GM12878 (cell line): ENCODE measurements at regions not wholly inside any gene's neighbourhood (a gene's known extent, or its start where the extent isn't known, plus 50 kb on each side); places are given as distances from the start of the nearest gene placed in this dataset.

Source experiments
- CREM ChIP-seq: IDR thresholded peaks from 2 replicates; pipeline ENCODE4 v1.6.1; 2014; ENCODE audit warnings: antibody characterized with exemption, low read depth
- E4F1 ChIP-seq: fragments of 450-650 bp; IDR thresholded peaks from 2 replicates; pipeline ENCODE4 v1.6.1; 2018; ENCODE audit warnings: borderline replicate concordance, mild to moderate bottlenecking; ENCODE audit not compliant: partially characterized antibody
- MTA3 ChIP-seq: IDR thresholded peaks from 2 replicates; pipeline ENCODE4 v1.6.1; 2012; ENCODE audit warnings: low read length, inconsistent platforms, borderline replicate concordance
- RAD51 ChIP-seq: fragments of 450-650 bp; IDR thresholded peaks from 2 replicates; pipeline ENCODE4 v1.6.1; 2016; ENCODE audit warnings: moderate library complexity, mild to moderate bottlenecking, inconsistent platforms
- REST ChIP-seq: IDR thresholded peaks from 2 replicates; pipeline ENCODE4 v1.6.1; 2012; ENCODE audit warnings: mild to moderate bottlenecking, low read depth, low read length
- SMAD5 ChIP-seq: IDR thresholded peaks from 2 replicates; pipeline ENCODE4 v1.6.1; 2016; ENCODE audit warnings: antibody characterized with exemption, low read depth
- USF1 ChIP-seq: IDR thresholded peaks from 2 replicates; pipeline ENCODE4 v1.6.1; 2011; ENCODE audit warnings: borderline replicate concordance, low read depth, mild to moderate bottlenecking, moderate library complexity, mixed read lengths, low read length; ENCODE audit not compliant: insufficient read depth; ENCODE audit errors: extremely low read length
- ZZZ3 ChIP-seq: IDR thresholded peaks from 2 replicates; pipeline ENCODE4 v1.6.1; 2011; ENCODE audit warnings: low read depth; ENCODE audit not compliant: control insufficient read depth, insufficient read length

GRCh38 chr20:61104232-61104631, 147.8 kb upstream of the CDH4 start (continued):
- no peak for TF ChIP-seq USF1
- TF ChIP-seq REST = no peak
- TF ChIP-seq CREM = no peak
- no peak for TF ChIP-seq RAD51
- no peak for TF ChIP-seq MTA3
- no peak for TF ChIP-seq ZZZ3
- no peak for TF ChIP-seq E4F1
- TF ChIP-seq SMAD5 = no peak
- TF ChIP-seq, all 136 proteins: peak for 0
